T-helper 1 cell treated with Interleukin-12 subunit alpha and Interleukin-12 subunit beta and Interleukin-4 antibody, amounts not matched to agents 30 μg/mL and 1 μg/mL, for 36 hours (primary cell): ENCODE measurements at regions not wholly inside any gene's neighbourhood (a gene's known extent, or its start where the extent isn't known, plus 50 kb on each side); places are given as distances from the start of the nearest gene placed in this dataset.

ENCODE experiments used
- H3K27ac Mint-ChIP-seq: one replicate; pipeline ENCODE4 v1.8.0; 2021; ENCODE audit warnings: mild to moderate bottlenecking, mixed read lengths
- H3K27me3 Mint-ChIP-seq: one replicate; pipeline ENCODE4 v1.8.0; 2021; ENCODE audit warnings: low read depth, mixed read lengths
- H3K36me3 Mint-ChIP-seq: one replicate; pipeline ENCODE4 v1.8.0; 2021; ENCODE audit warnings: low read depth, mixed read lengths
- H3K4me1 Mint-ChIP-seq: one replicate; pipeline ENCODE4 v1.8.0; 2021; ENCODE audit warnings: low read depth, mixed read lengths
- H3K4me3 Mint-ChIP-seq: one replicate; pipeline ENCODE4 v1.8.0; 2021; ENCODE audit warnings: mild to moderate bottlenecking, moderate library complexity, mixed read lengths
- H3K9me3 Mint-ChIP-seq: one replicate; pipeline ENCODE4 v1.8.0; 2021; ENCODE audit warnings: mixed read lengths

GRCh38 chr14:101364503-101365328 is 196.6 kb upstream of the DIO3 start:
- H3K27me3 Mint-ChIP-seq, result no peaks in the 10 kb centered on the region
- H3K36me3 Mint-ChIP-seq, result no peaks in the 10 kb centered on the region
- no peak overlapping the region for H3K4me3 Mint-ChIP-seq
- H3K4me1 Mint-ChIP-seq, result no peaks in the 10 kb centered on the region
- no peak overlapping the region for H3K27ac Mint-ChIP-seq
- no peaks in the 10 kb centered on the region for H3K9me3 Mint-ChIP-seq

- Mint-ChIP-seq H3K9me3 (no peaks in the 10 kb centered on the region), H3K4me3 (no peak overlapping the region), H3K27ac (no peak overlapping the region), H3K36me3 (no peaks in the 10 kb centered on the region), H3K4me1 (no peaks in the 10 kb centered on the region), H3K27me3 (no peaks in the 10 kb centered on the region)
Observed at GRCh38 chr14:101365329-101366158, 195.8 kb upstream of the DIO3 start.

GRCh38 chr14:101367421-101368261 is 193.7 kb upstream of the DIO3 start:
- no peak overlapping the region for H3K4me3 Mint-ChIP-seq
- no peaks in the 10 kb centered on the region for H3K4me1 Mint-ChIP-seq
- no peak overlapping the region for H3K27ac Mint-ChIP-seq
- H3K27me3 Mint-ChIP-seq, result no peaks in the 10 kb centered on the region
- no peaks in the 10 kb centered on the region for H3K36me3 Mint-ChIP-seq
- H3K9me3 Mint-ChIP-seq, result no peaks in the 10 kb centered on the region

GRCh38 chr14:101368629-101369028 is 192.7 kb upstream of the DIO3 start:
- Mint-ChIP-seq H3K4me1 (no peaks in the 10 kb centered on the region), H3K36me3 (no peaks in the 10 kb centered on the region), H3K27ac (no peak overlapping the region), H3K27me3 (no peaks in the 10 kb centered on the region), H3K4me3 (no peak overlapping the region), H3K9me3 (no peaks in the 10 kb centered on the region)

- H3K4me3 Mint-ChIP-seq, result no peak overlapping the region
- no peaks in the 10 kb centered on the region for H3K4me1 Mint-ChIP-seq
- H3K27me3 Mint-ChIP-seq, result no peaks in the 10 kb centered on the region
- H3K36me3 Mint-ChIP-seq, result no peaks in the 10 kb centered on the region
- H3K9me3 Mint-ChIP-seq, result no peaks in the 10 kb centered on the region
- H3K27ac Mint-ChIP-seq, result no peak overlapping the region
Observed at GRCh38 chr14:101369194-101369915, 191.9 kb upstream of the DIO3 start.

GRCh38 chr14:101369916-101370592 is 191.2 kb upstream of the DIO3 start:
- H3K27me3 Mint-ChIP-seq, result no peaks in the 10 kb centered on the region

GRCh38 chr14:101370593-101371569 is 190.4 kb upstream of the DIO3 start:
- H3K9me3 Mint-ChIP-seq, result no peaks in the 10 kb centered on the region
- H3K27ac Mint-ChIP-seq, result no peak overlapping the region
- no peaks in the 10 kb centered on the region for H3K36me3 Mint-ChIP-seq
- no peaks in the 10 kb centered on the region for H3K4me1 Mint-ChIP-seq
- no peaks in the 10 kb centered on the region for H3K27me3 Mint-ChIP-seq
- H3K4me3 Mint-ChIP-seq, result no peak overlapping the region

More at GRCh38 chr14:101369916-101370592, 191.2 kb upstream of the DIO3 start:
- H3K4me1 Mint-ChIP-seq, result no peaks in the 10 kb centered on the region
- no peaks in the 10 kb centered on the region for H3K36me3 Mint-ChIP-seq
- no peak overlapping the region for H3K27ac Mint-ChIP-seq
- H3K4me3 Mint-ChIP-seq, result no peak overlapping the region
- H3K9me3 Mint-ChIP-seq, result no peaks in the 10 kb centered on the region

GRCh38 chr14:101371799-101372793 is 189.2 kb upstream of the DIO3 start:
- Mint-ChIP-seq H3K9me3 (no peaks in the 10 kb centered on the region), H3K36me3 (no peaks in the 10 kb centered on the region)

GRCh38 chr14:101372894-101373620 is 188.2 kb upstream of the DIO3 start:
- Mint-ChIP-seq H3K36me3 (no peaks in the 10 kb centered on the region), H3K4me3 (no peak overlapping the region), H3K4me1 (no peaks in the 10 kb centered on the region), H3K27ac (no peak overlapping the region), H3K9me3 (no peaks in the 10 kb centered on the region), H3K27me3 (no peaks in the 10 kb centered on the region)

More at GRCh38 chr14:101371799-101372793, 189.2 kb upstream of the DIO3 start:
- no peaks in the 10 kb centered on the region for H3K4me1 Mint-ChIP-seq
- no peak overlapping the region for H3K4me3 Mint-ChIP-seq
- no peaks in the 10 kb centered on the region for H3K27me3 Mint-ChIP-seq
- no peak overlapping the region for H3K27ac Mint-ChIP-seq

GRCh38 chr14:101373690-101374295 is 187.5 kb upstream of the DIO3 start:
- Mint-ChIP-seq H3K36me3 (no peaks in the 10 kb centered on the region), H3K27me3 (peaks cover 2% of the 10 kb centered on the region), H3K4me1 (no peaks in the 10 kb centered on the region), H3K4me3 (no peak overlapping the region), H3K27ac (no peak overlapping the region), H3K9me3 (no peaks in the 10 kb centered on the region)
